ENCODE measurements at regions not wholly inside any gene's neighbourhood (a gene's known extent, or its start where the extent isn't known, plus 50 kb on each side); places are given as distances from the start of the nearest gene placed in this dataset.

DNA sequence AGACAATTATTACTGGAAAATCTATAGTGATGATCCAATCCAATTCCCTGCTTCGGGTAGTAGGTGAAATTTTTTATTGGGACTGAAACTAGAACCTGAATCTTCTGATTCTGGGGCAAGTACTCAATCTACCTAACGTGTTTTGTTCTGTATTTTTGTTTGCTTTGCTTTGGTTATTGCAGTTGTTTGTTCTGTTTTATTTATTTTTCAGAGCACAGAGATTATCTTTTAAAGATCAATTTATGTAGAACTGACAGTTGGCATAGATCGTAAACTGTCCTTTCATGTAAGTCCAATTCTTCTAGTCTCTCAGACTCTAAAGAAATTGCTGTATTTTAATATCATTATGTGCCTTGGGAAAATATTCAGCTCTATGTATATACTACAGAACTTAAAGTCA is 401.6 kb downstream of the ANXA1 start:
- Histone ChIP-seq H3K4me2 (no peak overlapping the region), H3K27me3 (ENCODE audit: insufficient read depth) (no peaks in the 10 kb centered on the region), H3K27ac (ENCODE audit: low read depth) (no peak overlapping the region), H2AFZ (no peak overlapping the region), H4K20me1 (replicated peaks; ENCODE audit: insufficient read depth) (no peaks in the 10 kb centered on the region), H3K36me3 (ENCODE audit: insufficient read depth) (no peaks in the 10 kb centered on the region), H3K4me3 (no peak overlapping the region), H3F3A (replicated peaks; ENCODE audit: low read depth) (no peaks in the 10 kb centered on the region), H3K79me2 (replicated peaks; ENCODE audit: insufficient read depth) (no peaks in the 10 kb centered on the region), H3K4me1 (ENCODE audit: insufficient read depth) (no peaks in the 10 kb centered on the region), H3K9me2 (ENCODE audit: insufficient read depth) (no peaks in the 10 kb centered on the region)
- TF ChIP-seq EZH2phosphoT487 (IDR thresholded peaks at IDR 0.05; ENCODE audit: unreplicated experiment): no peak
- TF ChIP-seq JUNB (IDR thresholded peaks at IDR 0.05; ENCODE audit: unreplicated experiment): no peak
- no peak for TF ChIP-seq NANOG (IDR thresholded peaks at IDR 0.05; ENCODE audit: borderline replicate concordance)
- no peak for TF ChIP-seq CREB1 (CRISPR knock-in tag; IDR thresholded peaks at IDR 0.05; ENCODE audit: low read depth)
- TF ChIP-seq ZNF114 (CRISPR knock-in tag; IDR thresholded peaks at IDR 0.05): no peak
- TF ChIP-seq, protein P1, sequence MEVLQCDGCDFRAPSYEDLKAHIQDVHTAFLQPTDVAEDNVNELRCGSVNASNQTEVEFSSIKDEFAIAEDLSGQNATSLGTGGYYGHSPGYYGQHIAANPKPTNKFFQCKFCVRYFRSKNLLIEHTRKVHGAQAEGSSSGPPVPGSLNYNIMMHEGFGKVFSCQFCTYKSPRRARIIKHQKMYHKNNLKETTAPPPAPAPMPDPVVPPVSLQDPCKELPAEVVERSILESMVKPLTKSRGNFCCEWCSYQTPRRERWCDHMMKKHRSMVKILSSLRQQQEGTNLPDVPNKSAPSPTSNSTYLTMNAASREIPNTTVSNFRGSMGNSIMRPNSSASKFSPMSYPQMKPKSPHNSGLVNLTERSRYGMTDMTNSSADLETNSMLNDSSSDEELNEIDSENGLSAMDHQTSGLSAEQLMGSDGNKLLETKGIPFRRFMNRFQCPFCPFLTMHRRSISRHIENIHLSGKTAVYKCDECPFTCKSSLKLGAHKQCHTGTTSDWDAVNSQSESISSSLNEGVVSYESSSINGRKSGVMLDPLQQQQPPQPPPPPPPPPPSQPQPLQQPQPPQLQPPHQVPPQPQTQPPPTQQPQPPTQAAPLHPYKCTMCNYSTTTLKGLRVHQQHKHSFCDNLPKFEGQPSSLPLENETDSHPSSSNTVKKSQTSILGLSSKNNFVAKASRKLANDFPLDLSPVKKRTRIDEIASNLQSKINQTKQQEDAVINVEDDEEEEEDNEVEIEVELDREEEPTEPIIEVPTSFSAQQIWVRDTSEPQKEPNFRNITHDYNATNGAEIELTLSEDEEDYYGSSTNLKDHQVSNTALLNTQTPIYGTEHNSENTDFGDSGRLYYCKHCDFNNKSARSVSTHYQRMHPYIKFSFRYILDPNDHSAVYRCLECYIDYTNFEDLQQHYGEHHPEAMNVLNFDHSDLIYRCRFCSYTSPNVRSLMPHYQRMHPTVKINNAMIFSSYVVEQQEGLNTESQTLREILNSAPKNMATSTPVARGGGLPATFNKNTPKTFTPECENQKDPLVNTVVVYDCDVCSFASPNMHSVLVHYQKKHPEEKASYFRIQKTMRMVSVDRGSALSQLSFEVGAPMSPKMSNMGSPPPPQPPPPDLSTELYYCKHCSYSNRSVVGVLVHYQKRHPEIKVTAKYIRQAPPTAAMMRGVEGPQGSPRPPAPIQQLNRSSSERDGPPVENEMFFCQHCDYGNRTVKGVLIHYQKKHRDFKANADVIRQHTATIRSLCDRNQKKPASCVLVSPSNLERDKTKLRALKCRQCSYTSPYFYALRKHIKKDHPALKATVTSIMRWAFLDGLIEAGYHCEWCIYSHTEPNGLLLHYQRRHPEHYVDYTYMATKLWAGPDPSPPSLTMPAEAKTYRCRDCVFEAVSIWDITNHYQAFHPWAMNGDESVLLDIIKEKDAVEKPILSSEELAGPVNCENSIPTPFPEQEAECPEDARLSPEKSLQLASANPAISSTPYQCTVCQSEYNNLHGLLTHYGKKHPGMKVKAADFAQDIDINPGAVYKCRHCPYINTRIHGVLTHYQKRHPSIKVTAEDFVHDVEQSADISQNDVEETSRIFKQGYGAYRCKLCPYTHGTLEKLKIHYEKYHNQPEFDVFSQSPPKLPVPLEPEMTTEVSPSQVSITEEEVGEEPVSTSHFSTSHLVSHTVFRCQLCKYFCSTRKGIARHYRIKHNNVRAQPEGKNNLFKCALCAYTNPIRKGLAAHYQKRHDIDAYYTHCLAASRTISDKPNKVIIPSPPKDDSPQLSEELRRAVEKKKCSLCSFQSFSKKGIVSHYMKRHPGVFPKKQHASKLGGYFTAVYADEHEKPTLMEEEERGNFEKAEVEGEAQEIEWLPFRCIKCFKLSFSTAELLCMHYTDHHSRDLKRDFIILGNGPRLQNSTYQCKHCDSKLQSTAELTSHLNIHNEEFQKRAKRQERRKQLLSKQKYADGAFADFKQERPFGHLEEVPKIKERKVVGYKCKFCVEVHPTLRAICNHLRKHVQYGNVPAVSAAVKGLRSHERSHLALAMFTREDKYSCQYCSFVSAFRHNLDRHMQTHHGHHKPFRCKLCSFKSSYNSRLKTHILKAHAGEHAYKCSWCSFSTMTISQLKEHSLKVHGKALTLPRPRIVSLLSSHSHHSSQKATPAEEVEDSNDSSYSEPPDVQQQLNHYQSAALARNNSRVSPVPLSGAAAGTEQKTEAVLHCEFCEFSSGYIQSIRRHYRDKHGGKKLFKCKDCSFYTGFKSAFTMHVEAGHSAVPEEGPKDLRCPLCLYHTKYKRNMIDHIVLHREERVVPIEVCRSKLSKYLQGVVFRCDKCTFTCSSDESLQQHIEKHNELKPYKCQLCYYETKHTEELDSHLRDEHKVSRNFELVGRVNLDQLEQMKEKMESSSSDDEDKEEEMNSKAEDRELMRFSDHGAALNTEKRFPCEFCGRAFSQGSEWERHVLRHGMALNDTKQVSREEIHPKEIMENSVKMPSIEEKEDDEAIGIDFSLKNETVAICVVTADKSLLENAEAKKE (CRISPR knock-in tag; IDR thresholded peaks at IDR 0.05): no peak
- TF ChIP-seq, protein P2, sequence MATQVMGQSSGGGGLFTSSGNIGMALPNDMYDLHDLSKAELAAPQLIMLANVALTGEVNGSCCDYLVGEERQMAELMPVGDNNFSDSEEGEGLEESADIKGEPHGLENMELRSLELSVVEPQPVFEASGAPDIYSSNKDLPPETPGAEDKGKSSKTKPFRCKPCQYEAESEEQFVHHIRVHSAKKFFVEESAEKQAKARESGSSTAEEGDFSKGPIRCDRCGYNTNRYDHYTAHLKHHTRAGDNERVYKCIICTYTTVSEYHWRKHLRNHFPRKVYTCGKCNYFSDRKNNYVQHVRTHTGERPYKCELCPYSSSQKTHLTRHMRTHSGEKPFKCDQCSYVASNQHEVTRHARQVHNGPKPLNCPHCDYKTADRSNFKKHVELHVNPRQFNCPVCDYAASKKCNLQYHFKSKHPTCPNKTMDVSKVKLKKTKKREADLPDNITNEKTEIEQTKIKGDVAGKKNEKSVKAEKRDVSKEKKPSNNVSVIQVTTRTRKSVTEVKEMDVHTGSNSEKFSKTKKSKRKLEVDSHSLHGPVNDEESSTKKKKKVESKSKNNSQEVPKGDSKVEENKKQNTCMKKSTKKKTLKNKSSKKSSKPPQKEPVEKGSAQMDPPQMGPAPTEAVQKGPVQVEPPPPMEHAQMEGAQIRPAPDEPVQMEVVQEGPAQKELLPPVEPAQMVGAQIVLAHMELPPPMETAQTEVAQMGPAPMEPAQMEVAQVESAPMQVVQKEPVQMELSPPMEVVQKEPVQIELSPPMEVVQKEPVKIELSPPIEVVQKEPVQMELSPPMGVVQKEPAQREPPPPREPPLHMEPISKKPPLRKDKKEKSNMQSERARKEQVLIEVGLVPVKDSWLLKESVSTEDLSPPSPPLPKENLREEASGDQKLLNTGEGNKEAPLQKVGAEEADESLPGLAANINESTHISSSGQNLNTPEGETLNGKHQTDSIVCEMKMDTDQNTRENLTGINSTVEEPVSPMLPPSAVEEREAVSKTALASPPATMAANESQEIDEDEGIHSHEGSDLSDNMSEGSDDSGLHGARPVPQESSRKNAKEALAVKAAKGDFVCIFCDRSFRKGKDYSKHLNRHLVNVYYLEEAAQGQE (IDR thresholded peaks at IDR 0.05; ENCODE audit: unreplicated experiment): no peak
- no peak for TF ChIP-seq STAT1 (IDR thresholded peaks at IDR 0.05; ENCODE audit: unreplicated experiment)
- no peak for TF ChIP-seq EZH2 (IDR thresholded peaks at IDR 0.05; ENCODE audit: low read depth, unreplicated experiment)
- TF ChIP-seq, protein P3, sequence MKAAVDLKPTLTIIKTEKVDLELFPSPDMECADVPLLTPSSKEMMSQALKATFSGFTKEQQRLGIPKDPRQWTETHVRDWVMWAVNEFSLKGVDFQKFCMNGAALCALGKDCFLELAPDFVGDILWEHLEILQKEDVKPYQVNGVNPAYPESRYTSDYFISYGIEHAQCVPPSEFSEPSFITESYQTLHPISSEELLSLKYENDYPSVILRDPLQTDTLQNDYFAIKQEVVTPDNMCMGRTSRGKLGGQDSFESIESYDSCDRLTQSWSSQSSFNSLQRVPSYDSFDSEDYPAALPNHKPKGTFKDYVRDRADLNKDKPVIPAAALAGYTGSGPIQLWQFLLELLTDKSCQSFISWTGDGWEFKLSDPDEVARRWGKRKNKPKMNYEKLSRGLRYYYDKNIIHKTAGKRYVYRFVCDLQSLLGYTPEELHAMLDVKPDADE (IDR thresholded peaks at IDR 0.05): no peak
- TF ChIP-seq, protein P4, sequence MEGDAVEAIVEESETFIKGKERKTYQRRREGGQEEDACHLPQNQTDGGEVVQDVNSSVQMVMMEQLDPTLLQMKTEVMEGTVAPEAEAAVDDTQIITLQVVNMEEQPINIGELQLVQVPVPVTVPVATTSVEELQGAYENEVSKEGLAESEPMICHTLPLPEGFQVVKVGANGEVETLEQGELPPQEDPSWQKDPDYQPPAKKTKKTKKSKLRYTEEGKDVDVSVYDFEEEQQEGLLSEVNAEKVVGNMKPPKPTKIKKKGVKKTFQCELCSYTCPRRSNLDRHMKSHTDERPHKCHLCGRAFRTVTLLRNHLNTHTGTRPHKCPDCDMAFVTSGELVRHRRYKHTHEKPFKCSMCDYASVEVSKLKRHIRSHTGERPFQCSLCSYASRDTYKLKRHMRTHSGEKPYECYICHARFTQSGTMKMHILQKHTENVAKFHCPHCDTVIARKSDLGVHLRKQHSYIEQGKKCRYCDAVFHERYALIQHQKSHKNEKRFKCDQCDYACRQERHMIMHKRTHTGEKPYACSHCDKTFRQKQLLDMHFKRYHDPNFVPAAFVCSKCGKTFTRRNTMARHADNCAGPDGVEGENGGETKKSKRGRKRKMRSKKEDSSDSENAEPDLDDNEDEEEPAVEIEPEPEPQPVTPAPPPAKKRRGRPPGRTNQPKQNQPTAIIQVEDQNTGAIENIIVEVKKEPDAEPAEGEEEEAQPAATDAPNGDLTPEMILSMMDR (conservative IDR thresholded peaks at IDR 0.05; ENCODE audit: low read depth in 2 of 2): no peak
- no peak for TF ChIP-seq ZNF331 (CRISPR knock-in tag; IDR thresholded peaks at IDR 0.05; ENCODE audit: low read depth)
- no peak for TF ChIP-seq POLR2AphosphoS5 (IDR thresholded peaks at IDR 0.05; ENCODE audit: low read depth)
- Mint-ChIP-seq H3K4me3 (no peak overlapping the region), H3K4me1 (peaks cover 3% of the 10 kb centered on the region; the same call in 1 of the 3 replicates), H3K9me3 (no peaks in the 10 kb centered on the region), H3K36me3 (ENCODE audit: low read depth) (no peaks in the 10 kb centered on the region), H3K27me3 (ENCODE audit: insufficient read depth, low read depth, poor library complexity) (no peaks in the 10 kb centered on the region), H3K27ac (no peak overlapping the region)
- no peak for DNase-seq (ENCODE audit: low spot score)
- ATAC-seq: no peak
